HL-60 (cell line): ENCODE measurements at regions not wholly inside any gene's neighbourhood (a gene's known extent, or its start where the extent isn't known, plus 50 kb on each side); places are given as distances from the start of the nearest gene placed in this dataset.

Experiments used
- DNase-seq, 2 experiments: peaks; one replicate each; pipeline ENCODE4 v3.0.0-alpha.2; 2010 to 2020; ENCODE audit warnings: low read depth in 1 of 2, low spot score in 1 of 2
- H3K27ac ChIP-seq: fragments of 250-450 bp; sonication (Bioruptor Pico); replicated peaks from 2 replicates; pipeline ENCODE4 v1.5.1; 2020; ENCODE audit warnings: mild to moderate bottlenecking, moderate library complexity
- H3K27me3 ChIP-seq: fragments of 250-450 bp; sonication (Bioruptor Pico); 2 replicates; pipeline ENCODE4 v1.5.1; 2021; ENCODE audit warnings: mild to moderate bottlenecking, moderate library complexity; ENCODE audit not compliant: insufficient read depth, poor library complexity, severe bottlenecking
- H3K4me3 ChIP-seq: replicated peaks from 2 replicates; pipeline ENCODE4 v1.5.1; 2011; ENCODE audit warnings: mild to moderate bottlenecking, control low read depth, low read length; ENCODE audit not compliant: insufficient read depth
- CTCF ChIP-seq: IDR thresholded peaks from one replicate; pipeline ENCODE4 v1.5.1; 2011; ENCODE audit warnings: low read length, control low read depth, inconsistent platforms; ENCODE audit not compliant: insufficient read depth
- GABPA ChIP-seq: IDR thresholded peaks from 2 replicates; pipeline ENCODE4 v1.6.1; 2012; ENCODE audit warnings: low read depth
- POLR2AphosphoS5 ChIP-seq: IDR thresholded peaks from 2 replicates; pipeline ENCODE4 v1.6.1; 2012; ENCODE audit warnings: low read depth
- REST ChIP-seq: IDR thresholded peaks from 2 replicates; pipeline ENCODE4 v1.6.1; 2012; ENCODE audit warnings: low read depth; ENCODE audit not compliant: insufficient replicate concordance
- SPI1 ChIP-seq: IDR thresholded peaks from 2 replicates; pipeline ENCODE4 v1.6.1; 2012; ENCODE audit warnings: low read depth, mild to moderate bottlenecking, borderline replicate concordance

- no peak overlapping the region for H3K27ac ChIP-seq
- TF ChIP-seq REST = no peak
- TF ChIP-seq GABPA = no peak
- no peak for TF ChIP-seq CTCF
- DNase-seq = no peak
Measured at GRCh38 chr7:91556239-91556638, 292.0 kb downstream of the FZD1 start.

GRCh38 chr7:91556956-91557650 is 292.9 kb downstream of the FZD1 start:
- no peak for DNase-seq
- no peak overlapping the region for H3K27ac ChIP-seq
- no peak for TF ChIP-seq POLR2AphosphoS5
- TF ChIP-seq CTCF = no peak
- no peak for TF ChIP-seq GABPA
- TF ChIP-seq SPI1 = no peak
- no peak for TF ChIP-seq REST
- H3K27me3 ChIP-seq = no peaks in the 10 kb centered on the region
- no peak overlapping the region for H3K4me3 ChIP-seq

More at GRCh38 chr7:91556239-91556638, 292.0 kb downstream of the FZD1 start:
- H3K27me3 ChIP-seq = no peaks in the 10 kb centered on the region
- no peak overlapping the region for H3K4me3 ChIP-seq

GRCh38 chr7:91557789-91558404 is 293.7 kb downstream of the FZD1 start:
- DNase-seq = no peak
- H3K4me3 ChIP-seq = no peak overlapping the region
- no peaks in the 10 kb centered on the region for H3K27me3 ChIP-seq
- H3K27ac ChIP-seq = no peak overlapping the region
- no peak for TF ChIP-seq SPI1
- no peak for TF ChIP-seq CTCF
- TF ChIP-seq GABPA = no peak
- no peak for TF ChIP-seq REST
- TF ChIP-seq POLR2AphosphoS5 = no peak
